Thoracic aorta (tissue), 2 donors: ENCODE measurements at regions not wholly inside any gene's neighbourhood (a gene's known extent, or its start where the extent isn't known, plus 50 kb on each side); places are given as distances from the start of the nearest gene placed in this dataset.

Experiments
- ATAC-seq: fragments of 150-250 bp; one replicate; pipeline ENCODE4 v1.8.0; 2017; ENCODE audit warnings: low read depth; ENCODE audit not compliant: insufficient number of reproducible peaks, low FRiP score
- DNase-seq: peaks from one replicate; pipeline ENCODE4 v3.0.0-alpha.2; 2020; ENCODE audit warnings: low spot score
- H3K27ac ChIP-seq, 2 donors: fragments of 200-600 bp; sonication (generic); 1 replicate in 1 of 2; 2 replicates in 1 of 2; pipeline ENCODE4 v1.5.1; 2016; ENCODE audit warnings: mild to moderate bottlenecking in 2 of 2, moderate library complexity in 2 of 2
- H3K27me3 ChIP-seq: fragments of 200-600 bp; sonication (generic); replicated peaks from 2 replicates; pipeline ENCODE4 v1.6.0; 2016; ENCODE audit warnings: mild to moderate bottlenecking; ENCODE audit not compliant: insufficient read depth
- H3K36me3 ChIP-seq: fragments of 200-600 bp; sonication (generic); one replicate; pipeline ENCODE4 v1.5.1; 2016
- H3K4me1 ChIP-seq, 2 donors: fragments of 200-600 bp; sonication (generic); 1 replicate in 1 of 2; 2 replicates in 1 of 2; pipeline versions ENCODE4 v1.5.1 to v1.6.0; 2016; ENCODE audit warnings: low read depth in 2 of 2, mild to moderate bottlenecking in 1 of 2; ENCODE audit not compliant: control insufficient read depth in 1 of 2
- H3K4me3 ChIP-seq: fragments of 200-600 bp; sonication (generic); 2 replicates; pipeline ENCODE4 v1.5.1; 2016; ENCODE audit warnings: mild to moderate bottlenecking
- H3K9me3 ChIP-seq: fragments of 200-600 bp; sonication (generic); 2 replicates; pipeline ENCODE4 v1.5.1; 2016
- TF ChIP-seq, protein P1 (sequence below): fragments of 200-600 bp; sonication (generic); IDR thresholded peaks from one replicate; pipeline ENCODE4 v1.5.1; 2019; ENCODE audit warnings: antibody characterized with exemption

- Histone ChIP-seq H3K4me1 (no peaks in the 10 kb centered on the region), H3K4me3 (no peak overlapping the region), H3K36me3 (no peaks in the 10 kb centered on the region), H3K27me3 (no peaks in the 10 kb centered on the region), H3K27ac (no peak overlapping the region), H3K9me3 (no peaks in the 10 kb centered on the region)
- TF ChIP-seq, protein P1, sequence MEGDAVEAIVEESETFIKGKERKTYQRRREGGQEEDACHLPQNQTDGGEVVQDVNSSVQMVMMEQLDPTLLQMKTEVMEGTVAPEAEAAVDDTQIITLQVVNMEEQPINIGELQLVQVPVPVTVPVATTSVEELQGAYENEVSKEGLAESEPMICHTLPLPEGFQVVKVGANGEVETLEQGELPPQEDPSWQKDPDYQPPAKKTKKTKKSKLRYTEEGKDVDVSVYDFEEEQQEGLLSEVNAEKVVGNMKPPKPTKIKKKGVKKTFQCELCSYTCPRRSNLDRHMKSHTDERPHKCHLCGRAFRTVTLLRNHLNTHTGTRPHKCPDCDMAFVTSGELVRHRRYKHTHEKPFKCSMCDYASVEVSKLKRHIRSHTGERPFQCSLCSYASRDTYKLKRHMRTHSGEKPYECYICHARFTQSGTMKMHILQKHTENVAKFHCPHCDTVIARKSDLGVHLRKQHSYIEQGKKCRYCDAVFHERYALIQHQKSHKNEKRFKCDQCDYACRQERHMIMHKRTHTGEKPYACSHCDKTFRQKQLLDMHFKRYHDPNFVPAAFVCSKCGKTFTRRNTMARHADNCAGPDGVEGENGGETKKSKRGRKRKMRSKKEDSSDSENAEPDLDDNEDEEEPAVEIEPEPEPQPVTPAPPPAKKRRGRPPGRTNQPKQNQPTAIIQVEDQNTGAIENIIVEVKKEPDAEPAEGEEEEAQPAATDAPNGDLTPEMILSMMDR, result no peak
- no peak for ATAC-seq
- DNase-seq, result no peak
Measured at GRCh38 chr15:96622714-96623113, 292.2 kb downstream of the NR2F2 start.

- H3K9me3 ChIP-seq, result no peaks in the 10 kb centered on the region
- H3K27me3 ChIP-seq, result no peaks in the 10 kb centered on the region
- H3K4me3 ChIP-seq, result no peak overlapping the region
- DNase-seq (no peak), ATAC-seq (no peak)
- peaks cover 0 to 6% of the 10 kb centered on the region in 2 donors for H3K4me1 ChIP-seq
- H3K27ac ChIP-seq, result no peak overlapping the region
- TF ChIP-seq, protein P1, result no peak
- no peaks in the 10 kb centered on the region for H3K36me3 ChIP-seq
Measured at GRCh38 chr15:96625256-96625655, 294.8 kb downstream of the NR2F2 start.

GRCh38 chr15:96627031-96627568 lies 296.6 kb downstream of the NR2F2 start:
- H3K27me3 ChIP-seq, result no peaks in the 10 kb centered on the region
- no peak for DNase-seq
- ATAC-seq, result no peak
- no peaks in the 10 kb centered on the region for H3K9me3 ChIP-seq
- peaks cover 0 to 6% of the 10 kb centered on the region in 2 donors for H3K4me1 ChIP-seq
- TF ChIP-seq, protein P1, result no peak
- H3K27ac ChIP-seq, result no peak overlapping the region
- no peak overlapping the region for H3K4me3 ChIP-seq
- H3K36me3 ChIP-seq, result no peaks in the 10 kb centered on the region

GRCh38 chr15:96629511-96629910 lies 299.0 kb downstream of the NR2F2 start:
- no peaks in the 10 kb centered on the region for H3K27me3 ChIP-seq
- no peak overlapping the region for H3K27ac ChIP-seq
- H3K4me1 ChIP-seq, result peaks cover 0 to 6% of the 10 kb centered on the region in 2 donors
- no peak overlapping the region for H3K4me3 ChIP-seq
- H3K9me3 ChIP-seq, result no peaks in the 10 kb centered on the region
- no peak for DNase-seq
- TF ChIP-seq, protein P1, result no peak
- H3K36me3 ChIP-seq, result no peaks in the 10 kb centered on the region
- no peak for ATAC-seq

DNA sequence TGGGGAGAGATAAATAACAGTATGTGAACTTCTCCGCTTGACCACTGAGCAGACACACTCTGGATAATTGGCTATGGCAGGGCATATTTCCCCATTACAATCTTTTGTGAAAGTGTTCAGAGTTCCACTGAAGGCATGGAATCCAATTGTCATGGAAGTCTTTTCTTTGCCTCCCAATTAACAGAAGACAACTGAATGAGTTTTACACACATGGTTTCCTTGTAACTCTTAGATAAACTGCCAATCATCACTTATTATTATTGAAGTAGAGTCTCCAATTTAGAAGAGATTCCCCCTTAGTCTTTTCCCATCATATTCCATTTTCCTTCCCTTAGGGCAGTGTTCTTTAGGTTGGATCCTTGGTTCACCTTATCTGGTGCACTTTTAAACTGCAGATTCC lies 308.3 kb downstream of the NR2F2 start:
- H3K36me3 ChIP-seq, result no peaks in the 10 kb centered on the region
- ATAC-seq (no peak), DNase-seq (no peak)
- H3K27me3 ChIP-seq, result no peaks in the 10 kb centered on the region
- no peaks in the 10 kb centered on the region for H3K9me3 ChIP-seq
- H3K4me3 ChIP-seq, result no peak overlapping the region
- H3K4me1 ChIP-seq, result no peaks in the 10 kb centered on the region
- TF ChIP-seq, protein P1, result no peak
- H3K27ac ChIP-seq, result no peak overlapping the region
